IPS-NIHi11 (cell line): ENCODE measurements at regions not wholly inside any gene's neighbourhood (a gene's known extent, or its start where the extent isn't known, plus 50 kb on each side); places are given as distances from the start of the nearest gene placed in this dataset.
"Not testable (repeated sequence)": the region's sequence is repeated elsewhere in the genome, so short reads cannot be mapped to it uniquely, and the experiment has no call there.

Experiments
- DNase-seq: peaks from one replicate; pipeline ENCODE4 v3.0.0; 2012; ENCODE audit warnings: mixed read lengths, low spot score

DNA sequence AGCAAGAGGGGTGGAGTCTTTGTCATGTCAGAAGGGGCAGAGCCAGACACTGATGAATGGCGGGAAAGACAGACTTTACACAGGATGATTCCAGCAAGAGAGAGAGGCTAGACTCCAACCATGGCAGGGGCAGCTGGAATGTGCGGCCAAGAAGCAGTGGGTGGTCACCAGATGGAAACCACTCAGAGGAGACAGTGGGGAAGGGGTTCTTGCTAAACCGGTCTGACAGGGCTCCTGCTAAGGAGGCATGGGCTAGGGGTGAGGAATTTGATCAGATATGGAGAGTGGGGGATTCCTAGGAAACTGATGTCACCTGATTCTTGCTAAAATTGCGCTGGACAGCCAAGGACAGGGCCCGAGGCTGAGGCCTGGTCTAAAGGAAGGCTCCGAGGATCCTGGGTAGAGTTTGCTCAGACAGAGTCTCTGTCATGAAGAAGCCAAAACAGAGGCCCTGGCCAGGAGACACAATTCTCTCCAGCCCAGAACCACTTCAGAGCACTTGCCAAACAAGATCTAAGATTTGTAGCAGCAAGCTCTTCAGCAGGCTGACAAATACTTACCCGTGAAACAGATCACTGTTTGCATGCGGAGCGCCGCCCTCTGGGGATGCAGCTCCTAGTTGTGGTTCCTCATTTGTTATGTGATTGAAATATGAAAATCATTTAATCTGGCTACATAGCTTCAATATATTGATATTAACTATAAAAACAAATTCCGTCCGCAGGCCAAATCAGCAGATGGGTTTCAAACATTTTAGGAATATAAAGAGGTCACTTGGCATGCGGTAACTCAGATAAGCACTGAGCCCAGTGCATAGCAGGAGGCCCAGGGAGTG is 377.0 kb downstream of the TCERG1L start:
- DNase-seq, result no peak

DNA sequence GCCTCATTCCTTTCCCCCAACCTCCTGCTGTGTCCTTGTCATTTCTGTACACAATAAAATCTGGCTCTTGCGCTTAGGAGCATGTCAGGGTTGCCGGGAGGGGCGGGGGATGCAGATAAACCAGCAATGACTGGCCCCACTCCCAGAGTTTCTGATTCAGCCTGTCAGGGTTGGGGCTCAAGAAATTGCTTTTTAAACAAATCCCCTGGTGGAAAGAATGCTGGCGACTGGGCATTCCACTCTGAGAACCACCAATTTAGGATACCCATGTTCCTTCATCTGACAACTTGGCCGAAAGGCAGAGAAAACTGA is 376.4 kb downstream of the TCERG1L start:
- no peak for DNase-seq

DNA sequence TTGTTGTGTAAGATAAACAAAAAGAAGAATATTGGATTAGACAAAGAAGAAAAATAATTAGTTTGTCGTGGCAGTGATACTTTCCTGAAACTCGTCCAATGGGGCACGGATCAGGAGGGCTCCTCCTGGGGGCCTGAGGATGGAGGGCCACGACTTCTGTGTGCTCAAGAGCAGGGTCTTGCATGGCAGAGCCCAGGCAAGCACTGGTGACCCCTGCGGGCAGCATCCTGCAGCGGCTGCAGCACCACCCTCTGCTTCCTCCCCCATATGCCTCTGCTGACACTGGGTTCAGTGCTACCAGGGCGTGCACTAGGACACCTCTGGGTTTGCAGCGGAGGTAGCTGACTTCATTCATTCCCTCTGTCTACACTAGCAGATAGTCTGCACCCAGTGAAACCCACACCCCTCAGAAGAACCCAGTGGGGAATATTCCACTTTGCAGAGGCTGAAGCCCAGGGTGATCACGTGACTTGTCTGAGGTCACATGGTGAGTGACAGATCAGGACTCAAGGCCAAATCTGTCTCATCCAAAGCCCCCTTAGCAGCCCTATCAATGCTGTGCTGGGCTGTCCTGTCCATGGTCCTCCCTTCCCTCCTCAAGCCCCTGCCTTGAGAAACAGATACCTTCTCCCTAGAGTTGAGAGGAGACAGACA is 375.5 kb downstream of the TCERG1L start:
- no peak for DNase-seq

DNA sequence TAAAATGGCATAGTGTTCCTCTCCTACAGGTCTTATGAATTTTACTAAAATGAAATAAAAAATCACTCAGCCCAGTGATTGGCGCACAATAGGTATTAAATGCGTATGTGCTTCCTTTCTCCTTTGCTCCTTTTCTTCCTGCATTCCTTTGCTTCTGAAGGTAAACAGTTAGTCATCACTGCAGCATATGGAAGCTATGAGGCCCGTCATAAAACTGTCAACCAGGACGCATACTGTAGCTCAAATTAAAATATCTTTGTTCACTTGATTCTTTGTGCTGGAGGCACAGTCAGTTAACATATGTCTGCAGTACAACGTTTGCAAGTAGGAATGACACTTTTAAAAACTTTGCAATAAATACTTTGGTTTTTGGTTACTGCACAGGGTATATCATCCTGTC is 374.7 kb downstream of the TCERG1L start:
- no peak for DNase-seq

DNA sequence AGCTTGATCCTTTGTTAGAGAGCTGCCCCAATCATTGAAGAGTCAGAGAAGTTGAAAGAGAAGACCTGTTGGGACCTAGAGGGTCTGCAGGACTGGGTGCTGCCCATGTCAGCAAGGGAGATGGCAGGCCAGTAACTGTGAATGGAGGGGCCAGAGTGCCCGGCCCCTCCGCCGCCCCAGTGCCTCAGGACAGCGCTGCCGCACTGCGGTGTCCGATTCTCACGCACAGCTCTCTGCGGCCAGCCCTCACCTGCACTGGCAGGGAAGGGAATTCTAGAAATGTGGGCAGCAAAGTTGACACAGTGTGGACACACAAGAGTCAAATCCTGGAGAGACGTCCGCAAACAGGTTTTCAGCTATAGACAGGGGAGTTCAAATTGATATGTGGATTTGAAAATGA is 373.5 kb downstream of the TCERG1L start:
- DNase-seq, result no peak

DNA sequence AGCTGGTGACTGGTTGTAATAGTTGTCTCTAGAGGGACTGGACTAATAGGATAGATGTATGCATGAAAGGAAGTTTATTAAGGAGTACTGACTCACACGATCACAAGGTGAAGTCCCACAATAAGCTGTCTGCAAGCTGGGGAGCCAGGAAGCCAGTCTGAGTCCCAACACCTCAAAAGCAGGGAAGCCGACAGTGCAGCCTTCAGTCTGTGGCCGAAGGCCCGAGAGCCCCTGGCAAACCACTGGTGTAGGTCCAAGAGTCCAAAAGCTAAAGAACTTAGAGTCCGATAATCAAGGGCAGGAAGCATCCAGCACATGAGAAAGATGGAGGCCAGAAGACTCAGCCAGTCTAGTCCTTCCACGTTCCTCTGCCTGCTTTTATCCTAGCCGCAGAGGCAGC is 372.6 kb downstream of the TCERG1L start:
- DNase-seq, result not testable (repeated sequence)

DNA sequence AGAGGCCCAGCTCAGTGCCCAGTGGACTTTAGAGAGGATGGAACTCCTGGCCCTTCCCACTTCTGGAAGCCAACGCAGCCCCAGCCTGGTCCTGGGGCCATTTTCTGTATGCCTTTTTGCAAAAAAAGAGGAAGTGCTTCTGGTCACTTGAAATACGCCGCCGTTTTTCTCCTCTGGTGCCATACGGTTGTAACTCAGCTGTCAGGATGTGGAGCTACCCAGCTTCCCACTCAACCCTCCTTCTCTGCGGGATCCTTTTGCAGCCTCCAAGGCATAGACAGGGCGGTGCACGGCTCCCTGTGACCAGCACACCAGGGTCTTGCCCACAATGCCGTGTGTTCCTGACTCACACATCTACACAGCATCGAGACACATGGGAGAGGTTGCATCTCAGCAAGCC is 369.6 kb downstream of the TCERG1L start:
- DNase-seq, result no peak

DNA sequence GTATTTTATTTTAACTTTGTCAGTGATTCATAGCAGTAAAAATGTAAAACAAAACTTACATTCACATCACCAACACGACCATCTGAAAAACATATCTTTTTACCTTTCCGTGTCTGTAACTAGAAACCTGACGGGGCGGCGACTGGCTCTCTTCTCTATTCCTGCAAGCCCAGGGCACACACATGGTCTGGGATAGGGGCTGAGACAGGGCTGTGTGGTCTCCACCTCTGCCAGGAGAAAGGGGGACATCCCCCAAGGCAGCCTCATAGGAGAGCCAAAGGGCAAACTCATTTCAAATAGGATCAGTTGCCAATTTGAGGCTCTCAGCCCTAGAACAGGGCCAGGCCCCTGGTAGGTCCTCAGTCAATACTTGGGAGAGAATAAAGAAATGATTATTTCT is 359.4 kb downstream of the TCERG1L start:
- no peak for DNase-seq

DNA sequence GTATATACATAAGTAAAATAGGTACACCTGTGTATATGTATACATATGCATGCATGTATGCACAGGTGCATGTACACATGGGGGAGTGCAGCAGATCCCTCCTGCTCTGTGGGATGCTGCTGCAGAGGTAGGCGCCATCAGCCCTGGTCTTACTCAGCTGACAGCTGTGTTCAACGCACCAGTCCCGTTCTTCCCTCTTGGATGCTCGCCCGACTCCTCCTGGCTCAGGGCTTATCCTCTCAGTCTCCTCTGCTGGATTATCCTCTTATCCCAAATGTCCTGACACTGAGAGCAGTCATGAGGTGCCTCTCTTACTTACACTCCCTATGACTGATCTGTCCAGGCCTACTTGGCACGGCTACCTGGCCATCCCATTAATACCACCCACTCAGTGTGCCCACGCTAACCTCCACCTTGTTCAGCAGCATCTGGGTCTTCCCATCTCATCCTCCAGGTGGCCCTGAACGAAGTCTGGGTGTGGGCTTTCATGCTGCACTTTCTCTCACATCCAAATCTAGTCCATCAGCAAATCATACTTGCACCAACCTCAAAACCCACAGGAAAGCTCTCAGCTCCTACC is 357.1 kb downstream of the TCERG1L start:
- DNase-seq, result no peak

DNA sequence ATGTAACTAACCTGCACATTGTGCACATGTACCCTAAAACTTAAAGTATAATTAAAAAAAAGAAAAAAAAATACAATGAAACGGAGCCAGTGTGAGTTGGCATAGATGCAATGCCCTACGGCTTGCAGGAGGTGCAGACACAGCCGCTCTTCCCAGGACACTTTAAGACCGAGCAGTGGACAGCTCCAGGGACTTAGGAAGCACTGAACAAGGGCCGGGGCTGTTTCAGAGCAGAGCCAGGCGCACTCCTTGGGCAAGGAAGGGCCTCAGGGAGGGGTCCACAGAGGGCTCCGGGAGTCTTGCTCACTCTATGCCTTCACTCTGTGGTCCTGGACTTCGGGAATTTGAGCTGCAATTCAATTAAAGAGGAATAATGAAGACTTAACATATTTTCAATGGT is 355.3 kb downstream of the TCERG1L start:
- peak; percentile 31 for DNase-seq

DNA sequence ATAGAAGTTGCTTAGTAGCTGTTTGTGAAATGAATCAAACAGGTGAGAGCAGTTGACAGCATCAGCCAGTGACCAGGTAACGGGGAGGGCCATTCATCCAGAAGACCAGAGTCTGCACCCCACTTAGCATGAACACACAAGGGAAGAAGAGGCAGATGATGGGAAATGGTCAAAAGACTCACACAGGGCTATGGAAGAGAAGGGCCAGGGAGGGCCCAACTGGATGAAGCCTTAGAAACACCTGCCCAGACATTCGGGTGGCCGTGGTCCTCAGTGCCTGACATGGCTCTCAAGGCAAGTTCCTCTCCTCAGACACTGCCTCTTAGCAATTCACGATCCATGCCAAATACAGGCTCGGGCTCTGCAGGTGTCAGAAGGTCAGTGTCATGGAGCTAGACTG is 354.1 kb downstream of the TCERG1L start:
- DNase-seq, result no peak

DNA sequence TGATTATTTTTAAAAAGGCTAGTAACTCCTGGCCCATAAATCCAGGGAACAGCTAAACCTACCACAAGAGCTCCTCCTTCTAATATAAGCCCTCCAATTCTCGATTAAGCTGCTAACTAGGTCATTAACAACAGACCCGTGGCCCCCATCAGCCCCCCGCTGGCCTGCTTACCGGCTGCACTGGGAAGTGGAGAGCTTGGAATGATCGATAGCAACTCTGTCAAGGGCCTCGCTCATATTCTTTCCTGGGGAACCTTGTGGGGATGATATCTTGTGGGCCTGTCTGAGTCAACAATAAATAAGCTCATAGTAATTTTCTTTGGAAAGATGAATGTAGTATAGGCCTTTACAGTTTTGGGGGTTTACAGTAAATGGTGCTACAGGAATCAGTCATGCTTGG is 353.5 kb downstream of the TCERG1L start:
- no peak for DNase-seq

DNA sequence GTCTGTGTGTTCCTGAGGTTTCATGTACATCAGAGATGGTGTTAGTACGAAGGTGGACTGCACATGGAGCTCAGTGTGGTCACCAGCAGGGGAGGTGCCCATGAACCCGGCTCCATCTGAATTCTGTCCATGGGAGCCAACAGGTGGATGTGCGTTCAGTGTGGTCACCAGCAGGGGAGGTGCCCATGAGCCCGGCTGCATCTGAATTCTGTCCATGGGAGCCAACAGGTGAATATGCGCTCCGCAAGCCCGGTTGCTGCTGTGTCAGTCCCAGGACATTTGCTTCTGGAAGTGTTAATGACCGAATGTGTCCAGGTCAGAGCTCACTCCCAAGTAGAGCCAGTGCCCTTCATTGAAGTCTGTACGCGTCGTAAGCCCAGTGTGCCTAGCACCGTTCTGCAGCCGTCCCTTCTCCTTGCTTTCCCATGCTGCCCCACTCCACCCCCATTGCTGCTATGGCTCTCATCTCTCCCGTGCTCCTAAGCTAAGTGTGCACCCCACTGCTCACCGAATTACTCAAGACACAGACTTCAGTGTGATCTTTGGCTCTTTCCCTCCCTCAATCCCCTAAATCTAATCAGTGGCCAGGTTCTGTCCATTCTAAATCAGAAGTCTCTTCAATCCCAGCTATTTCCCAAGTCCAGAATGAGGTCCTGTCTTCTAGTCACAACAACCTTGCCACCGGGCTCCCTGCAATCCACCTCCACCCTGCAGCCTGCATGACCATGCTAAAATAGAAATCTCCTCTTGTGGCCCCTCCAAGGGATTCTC is 352.4 kb downstream of the TCERG1L start:
- DNase-seq, result no peak

DNA sequence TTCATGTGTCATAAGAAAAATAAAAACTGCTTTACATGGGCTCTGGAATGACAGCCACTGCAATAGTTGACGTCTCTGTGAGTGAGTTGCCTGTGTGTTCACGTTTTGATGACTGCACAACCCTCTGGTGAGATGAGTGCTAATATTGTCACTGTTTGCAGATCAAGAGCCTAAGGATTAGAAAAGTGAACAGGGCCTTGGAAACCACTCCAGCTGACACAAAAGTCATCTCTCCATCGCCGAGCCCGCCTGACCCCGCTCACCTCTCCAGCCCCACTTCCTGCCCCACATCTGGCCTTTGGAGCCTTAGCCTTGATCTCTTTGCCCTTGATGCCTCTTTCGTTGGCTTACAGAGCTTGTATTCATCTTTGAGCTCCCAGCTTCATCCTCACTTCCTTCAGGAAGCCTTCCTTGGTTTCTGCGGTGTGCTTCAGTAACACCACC is 351.7 kb downstream of the TCERG1L start:
- no peak for DNase-seq

DNA sequence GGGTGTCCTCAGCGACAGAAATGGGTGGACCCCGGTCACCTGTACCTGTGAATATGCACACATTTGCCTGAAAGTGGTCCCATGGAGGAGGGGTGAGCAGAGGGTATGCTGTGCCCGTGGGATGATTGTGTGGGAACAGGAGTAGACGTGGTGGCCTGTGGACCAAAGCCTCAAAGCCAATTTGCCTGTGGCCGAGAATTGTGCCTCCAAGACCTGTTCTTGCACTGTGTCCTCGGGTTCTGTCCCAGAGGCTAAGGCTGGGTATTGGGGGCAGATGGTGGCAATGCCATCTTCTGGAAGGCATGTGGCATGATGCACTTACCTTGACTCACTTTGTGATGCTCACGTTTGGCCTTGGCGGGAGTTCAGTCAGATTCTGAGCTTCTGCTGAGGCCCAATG is 351.0 kb downstream of the TCERG1L start:
- no peak for DNase-seq

DNA sequence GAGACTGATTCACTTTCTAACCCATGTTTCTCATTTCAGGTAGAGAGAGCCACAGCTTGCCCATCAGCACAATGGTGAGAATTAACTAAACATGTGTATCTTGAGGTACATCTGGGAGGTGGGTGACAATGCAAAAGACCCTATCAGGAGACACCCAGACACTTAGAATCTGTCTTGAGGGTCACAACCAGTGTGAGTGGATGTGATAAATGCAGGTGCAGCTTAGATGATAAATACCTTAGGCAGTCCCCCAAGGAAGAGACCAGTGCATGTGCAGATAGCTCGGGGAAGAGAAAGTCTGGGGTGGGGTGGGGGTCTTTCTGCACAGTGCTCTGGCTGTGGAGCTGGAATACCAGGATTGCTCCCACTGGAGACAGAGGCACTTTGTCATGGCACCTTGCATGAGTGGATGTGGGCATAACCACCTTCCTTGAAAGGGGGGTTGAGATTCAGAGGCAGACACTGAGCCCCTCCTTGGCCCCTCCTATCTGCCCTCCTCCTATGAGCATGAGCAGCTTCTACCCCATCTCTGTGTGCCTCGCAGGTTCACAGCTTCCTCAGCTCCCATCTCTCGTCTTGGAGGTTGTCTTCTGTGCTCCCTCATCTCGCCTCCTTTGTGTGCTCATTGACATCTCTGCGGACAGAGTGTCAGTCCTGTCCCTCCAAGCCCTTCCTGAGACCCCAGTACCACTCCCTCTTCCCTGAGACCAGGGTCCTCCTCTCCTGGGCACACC is 349.8 kb downstream of the TCERG1L start:
- no peak for DNase-seq

DNA sequence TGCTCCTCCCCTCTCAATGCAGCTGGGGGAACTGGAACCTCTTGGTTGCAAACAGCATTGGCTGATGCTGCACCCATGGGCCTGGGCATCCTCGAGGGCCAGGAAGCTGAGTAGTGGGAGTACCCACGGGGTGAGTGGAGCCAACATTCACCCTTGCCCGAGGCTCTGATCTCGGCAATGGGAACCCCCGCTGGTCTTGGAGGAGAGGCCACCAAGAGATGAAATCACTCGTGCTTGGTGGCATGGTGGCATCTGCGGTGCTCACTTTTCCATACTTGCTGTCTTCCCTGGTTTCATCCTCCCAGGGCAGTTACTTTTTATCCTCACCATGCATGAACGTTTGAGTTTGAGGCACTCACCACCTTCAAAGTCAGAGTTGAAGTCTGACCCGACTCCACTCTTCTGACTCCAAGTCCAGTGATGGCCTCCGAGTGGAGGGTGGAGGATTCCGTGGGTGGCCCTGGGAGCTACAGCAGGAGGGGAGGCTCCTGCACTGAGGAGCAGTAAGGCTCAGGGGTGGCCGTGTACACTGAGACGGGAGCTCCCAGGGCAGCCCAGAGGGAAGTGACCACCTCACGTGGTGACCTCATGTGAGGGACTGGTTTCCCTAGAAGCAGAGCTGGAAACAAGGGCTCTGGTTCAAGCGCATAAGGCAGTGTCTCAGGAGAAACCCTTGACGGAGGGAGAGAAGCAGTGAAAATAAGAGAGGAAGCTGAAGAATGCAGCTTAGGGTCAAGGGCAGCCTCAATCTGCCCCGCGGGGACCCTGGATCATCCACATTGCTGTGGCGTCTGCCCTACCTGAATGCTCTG is 349.1 kb downstream of the TCERG1L start:
- no peak for DNase-seq

DNA sequence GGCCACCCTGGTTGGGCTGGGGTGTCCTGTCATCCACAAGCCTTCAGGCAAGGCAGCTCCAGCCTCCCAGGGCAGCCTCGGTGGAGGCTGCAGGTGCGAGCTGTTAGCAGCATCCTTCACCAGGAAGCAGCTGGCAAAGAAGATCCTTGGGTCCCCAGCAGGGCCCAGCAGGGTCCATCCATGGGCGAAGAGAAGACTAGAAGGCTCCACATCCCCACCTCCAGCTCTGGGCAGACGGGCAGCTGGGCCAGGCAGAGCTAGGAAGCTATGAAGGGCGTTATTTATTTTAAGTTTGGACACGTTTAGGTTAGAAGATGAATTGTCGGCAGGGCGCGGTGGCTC is 348.5 kb downstream of the TCERG1L start:
- DNase-seq, result no peak

DNA sequence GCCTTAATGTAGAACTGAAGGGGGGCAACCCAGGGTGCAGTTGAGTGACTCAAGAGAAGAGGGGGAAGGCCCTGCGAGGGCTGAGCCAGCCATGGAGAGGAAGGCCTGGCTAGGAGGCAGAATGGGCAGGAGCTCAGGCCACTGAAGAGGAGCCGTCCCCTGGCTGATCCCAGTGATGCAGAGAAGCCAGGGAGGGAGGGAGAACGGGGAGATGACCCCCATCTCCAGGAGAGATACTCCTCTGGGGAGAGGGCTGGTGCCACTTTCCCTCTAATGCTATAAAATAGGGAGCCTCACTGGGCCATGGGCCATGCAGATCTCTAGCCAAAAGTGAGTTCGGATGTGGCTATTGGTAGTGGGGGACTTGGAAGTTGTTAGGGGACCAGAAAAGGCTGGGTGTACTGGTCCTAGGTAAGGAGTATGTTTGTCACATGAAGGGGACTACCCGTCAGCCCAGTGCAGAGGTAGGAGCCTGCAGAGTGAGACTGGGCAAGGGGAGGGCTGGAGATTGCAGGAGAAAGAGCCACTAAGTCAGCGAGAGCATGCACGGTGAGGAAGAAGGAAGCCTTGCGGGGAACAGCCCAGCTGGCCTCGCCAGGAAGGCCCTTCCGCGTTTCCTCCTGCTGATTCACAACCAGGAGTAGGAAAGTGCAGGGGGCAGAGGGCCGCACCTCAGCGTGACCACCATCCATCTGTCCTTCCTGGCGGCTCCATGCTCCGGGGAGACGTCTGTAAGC is 347.6 kb downstream of the TCERG1L start:
- DNase-seq, result no peak

DNA sequence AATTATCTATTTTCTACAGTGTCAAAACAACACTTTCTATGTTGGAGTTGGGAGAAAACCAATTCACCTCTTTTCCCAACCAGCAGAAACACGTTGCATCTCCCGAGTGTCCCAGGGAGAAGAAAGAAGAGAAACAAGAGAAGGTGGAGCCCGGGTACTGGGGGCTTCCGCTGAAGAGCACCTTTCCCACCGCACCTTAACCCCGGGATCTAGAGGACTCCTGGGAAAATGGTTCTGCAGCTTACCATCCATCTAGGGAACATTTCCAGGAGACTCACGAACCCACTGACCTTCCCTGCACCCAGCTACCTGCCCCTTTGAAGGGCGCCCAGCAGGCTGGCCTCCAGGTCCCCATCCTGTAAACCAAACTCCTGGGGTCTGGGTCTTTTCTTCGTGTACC is 346.8 kb downstream of the TCERG1L start:
- DNase-seq, result no peak

DNA sequence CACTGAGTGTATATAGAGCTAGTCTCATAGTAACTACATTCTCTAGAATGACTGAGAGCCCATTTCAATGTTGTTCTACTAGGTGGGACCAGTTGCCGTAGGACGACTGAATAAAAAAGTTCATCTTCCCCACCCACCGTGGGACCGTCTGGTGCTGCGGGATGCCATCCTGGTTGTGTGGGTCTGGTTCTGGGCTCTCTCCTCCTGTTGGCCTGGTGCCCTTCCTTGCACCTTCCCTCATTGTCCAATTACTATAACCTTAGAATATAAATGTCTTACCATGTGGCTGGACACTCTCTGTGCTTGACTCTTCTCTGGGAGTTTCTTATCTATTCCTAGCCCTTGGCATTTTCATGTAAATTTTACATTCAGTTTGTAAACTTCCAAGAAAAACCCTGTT is 344.4 kb downstream of the TCERG1L start:
- DNase-seq, result no peak
